H1 (cell line): ENCODE measurements at regions not wholly inside any gene's neighbourhood (a gene's known extent, or its start where the extent isn't known, plus 50 kb on each side); places are given as distances from the start of the nearest gene placed in this dataset.

Source experiments
- ATF2 ChIP-seq: IDR thresholded peaks from 2 replicates; pipeline ENCODE4 v1.6.1; 2012; ENCODE audit warnings: low read length, inconsistent platforms
- CHD1 ChIP-seq: IDR thresholded peaks from 2 replicates; pipeline ENCODE4 v1.6.1; 2012; ENCODE audit warnings: low read depth, low read length, improper control_type of control experiment
- EZH2 ChIP-seq: fragments of 200-600 bp; sonication (generic); IDR thresholded peaks from 2 replicates; pipeline ENCODE4 v1.7.1; 2012; ENCODE audit warnings: low read depth, mild to moderate bottlenecking, moderate library complexity, low read length, inconsistent platforms; ENCODE audit not compliant: severe bottlenecking
- MAX ChIP-seq: IDR thresholded peaks from 2 replicates; pipeline ENCODE4 v1.6.1; 2012; ENCODE audit warnings: inconsistent platforms

DNA sequence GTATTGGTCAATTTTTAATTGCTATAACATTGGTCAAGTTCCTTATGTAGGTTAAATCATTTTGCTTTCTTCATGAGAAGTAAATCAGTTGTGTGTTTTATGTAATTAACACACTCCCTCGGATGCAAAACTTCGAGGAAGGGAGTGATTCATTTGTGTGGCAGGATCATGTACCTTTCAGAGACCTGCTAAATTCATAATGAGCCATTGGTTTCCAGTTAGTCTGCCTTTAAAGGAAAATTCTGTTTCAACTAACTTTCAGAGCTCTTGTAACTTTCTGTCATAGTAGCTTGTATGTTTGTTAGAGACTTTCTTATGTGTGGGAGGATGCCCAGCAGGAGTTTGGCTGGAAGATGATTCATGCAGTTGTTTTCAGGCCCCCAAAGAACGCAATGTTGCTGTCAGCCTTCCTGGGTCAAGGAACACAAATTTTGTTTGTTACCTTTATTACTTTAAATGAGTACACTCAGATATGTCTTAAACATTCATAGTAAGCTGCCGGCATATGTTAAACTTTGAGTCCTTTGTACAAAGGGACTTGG lies 72.1 kb downstream of the GPR101 start (continued):
- TF ChIP-seq MAX, result no peak
- TF ChIP-seq CHD1, result no peak
- no peak for TF ChIP-seq ATF2
- TF ChIP-seq EZH2, result no peak
- TF ChIP-seq, all 59 proteins: peak for 0
